ENCODE measurements at regions not wholly inside any gene's neighbourhood (a gene's known extent, or its start where the extent isn't known, plus 50 kb on each side); places are given as distances from the start of the nearest gene placed in this dataset.

DNA sequence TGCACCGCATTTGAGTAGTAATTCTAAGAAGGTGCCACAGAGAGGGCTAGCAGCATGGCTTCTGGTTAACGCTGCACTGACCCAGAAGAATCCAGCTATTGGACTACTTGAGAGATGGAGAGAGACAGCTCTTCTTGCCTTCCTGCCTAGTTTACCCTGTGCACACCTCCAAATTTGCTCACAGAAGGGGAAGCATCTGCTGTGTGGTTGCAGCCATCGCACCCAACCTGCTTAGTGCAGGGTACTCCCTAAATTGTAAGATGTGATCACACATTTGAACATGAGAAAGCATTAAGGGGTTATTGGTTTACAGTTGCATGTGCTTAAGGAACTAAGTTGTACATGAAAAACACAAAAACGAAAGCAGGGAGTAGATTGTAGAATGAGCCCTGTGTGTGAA, 122.1 kb downstream of the FOXB1 start:
- no peak for TF ChIP-seq EZH2 (IDR thresholded peaks at IDR 0.05)
- TF ChIP-seq, protein P1, sequence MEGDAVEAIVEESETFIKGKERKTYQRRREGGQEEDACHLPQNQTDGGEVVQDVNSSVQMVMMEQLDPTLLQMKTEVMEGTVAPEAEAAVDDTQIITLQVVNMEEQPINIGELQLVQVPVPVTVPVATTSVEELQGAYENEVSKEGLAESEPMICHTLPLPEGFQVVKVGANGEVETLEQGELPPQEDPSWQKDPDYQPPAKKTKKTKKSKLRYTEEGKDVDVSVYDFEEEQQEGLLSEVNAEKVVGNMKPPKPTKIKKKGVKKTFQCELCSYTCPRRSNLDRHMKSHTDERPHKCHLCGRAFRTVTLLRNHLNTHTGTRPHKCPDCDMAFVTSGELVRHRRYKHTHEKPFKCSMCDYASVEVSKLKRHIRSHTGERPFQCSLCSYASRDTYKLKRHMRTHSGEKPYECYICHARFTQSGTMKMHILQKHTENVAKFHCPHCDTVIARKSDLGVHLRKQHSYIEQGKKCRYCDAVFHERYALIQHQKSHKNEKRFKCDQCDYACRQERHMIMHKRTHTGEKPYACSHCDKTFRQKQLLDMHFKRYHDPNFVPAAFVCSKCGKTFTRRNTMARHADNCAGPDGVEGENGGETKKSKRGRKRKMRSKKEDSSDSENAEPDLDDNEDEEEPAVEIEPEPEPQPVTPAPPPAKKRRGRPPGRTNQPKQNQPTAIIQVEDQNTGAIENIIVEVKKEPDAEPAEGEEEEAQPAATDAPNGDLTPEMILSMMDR (IDR thresholded peaks at IDR 0.05 in 2 of 3, conservative IDR thresholded peaks at IDR 0.05 in 1 of 3; ENCODE audit: borderline replicate concordance in 1 of 3, insufficient read depth in 1 of 3, low read depth in 2 of 3, low read length in 2 of 3): no peak

Data from HCT116 (cell line).